H9 (cell line): ENCODE measurements at regions not wholly inside any gene's neighbourhood (a gene's known extent, or its start where the extent isn't known, plus 50 kb on each side); places are given as distances from the start of the nearest gene placed in this dataset.

Source experiments
- DNase-seq: peaks from one replicate; pipeline ENCODE4 v3.0.0-alpha.2; 2017
- H2AFZ ChIP-seq: one replicate; pipeline ENCODE4 v1.6.1; 2013; ENCODE audit warnings: mild to moderate bottlenecking, low read length, control low read depth, moderate library complexity
- H2AK5ac ChIP-seq: 2 replicates; pipeline ENCODE4 v1.6.1; 2013; ENCODE audit warnings: low read length, control low read depth, mixed read lengths; ENCODE audit not compliant: insufficient read length
- H2BK120ac ChIP-seq: one replicate; pipeline ENCODE4 v1.6.1; 2013; ENCODE audit warnings: low read depth, mild to moderate bottlenecking, low read length, control low read depth, inconsistent platforms; ENCODE audit not compliant: poor library complexity, severe bottlenecking
- H2BK12ac ChIP-seq: 2 replicates; pipeline ENCODE4 v1.6.1; 2013; ENCODE audit warnings: low read length, control low read depth, mixed read lengths, low read depth; ENCODE audit not compliant: insufficient read length
- H2BK15ac ChIP-seq: 2 replicates; pipeline ENCODE4 v1.6.1; 2013; ENCODE audit warnings: low read depth, low read length, control low read depth
- H2BK20ac ChIP-seq: one replicate; pipeline ENCODE4 v1.6.1; 2013; ENCODE audit warnings: low read depth, mild to moderate bottlenecking, low read length, control low read depth, inconsistent platforms; ENCODE audit not compliant: poor library complexity, severe bottlenecking
- H2BK5ac ChIP-seq: 2 replicates; pipeline ENCODE4 v1.6.1; 2013; ENCODE audit warnings: low read length, control low read depth, mixed read lengths; ENCODE audit not compliant: insufficient read length
- H3K14ac ChIP-seq: 2 replicates; pipeline ENCODE4 v1.6.1; 2013; ENCODE audit warnings: low read length, control low read depth; ENCODE audit not compliant: insufficient read depth
- H3K18ac ChIP-seq: 2 replicates; pipeline ENCODE4 v1.6.1; 2013; ENCODE audit warnings: low read depth, mild to moderate bottlenecking, mixed read lengths, low read length, control low read depth; ENCODE audit not compliant: insufficient read length
- H3K23ac ChIP-seq: 2 replicates; pipeline ENCODE4 v1.6.1; 2013; ENCODE audit warnings: low read length, control low read depth, mixed read lengths, low read depth; ENCODE audit not compliant: insufficient read length
- H3K23me2 ChIP-seq: 2 replicates; pipeline ENCODE4 v1.6.1; 2013; ENCODE audit warnings: low read depth, mild to moderate bottlenecking, mixed read lengths, low read length, control low read depth; ENCODE audit not compliant: insufficient read length, poor library complexity, severe bottlenecking
- H3K27ac ChIP-seq: 2 replicates; pipeline ENCODE4 v1.5.1; 2013; ENCODE audit warnings: low read length, control low read depth, mixed read lengths, low read depth; ENCODE audit not compliant: insufficient read length
- H3K27me3 ChIP-seq: 2 replicates; pipeline ENCODE4 v1.6.1; 2013; ENCODE audit warnings: low read length, control low read depth, inconsistent platforms; ENCODE audit not compliant: insufficient read depth
- H3K4ac ChIP-seq: 2 replicates; pipeline ENCODE4 v1.6.1; 2013; ENCODE audit warnings: low read depth, mild to moderate bottlenecking, control low read depth, inconsistent platforms, low read length, moderate library complexity
- H3K4me1 ChIP-seq: 2 replicates; pipeline ENCODE4 v1.6.1; 2013; ENCODE audit warnings: low read length, control low read depth, inconsistent platforms; ENCODE audit not compliant: insufficient read depth
- H3K4me2 ChIP-seq: 2 replicates; pipeline ENCODE4 v1.6.1; 2013; ENCODE audit warnings: low read length, control low read depth, mixed read lengths; ENCODE audit not compliant: insufficient read length, insufficient read depth
- H3K56ac ChIP-seq: 2 replicates; pipeline ENCODE4 v1.6.1; 2013; ENCODE audit warnings: low read depth, mild to moderate bottlenecking, mixed read lengths, low read length, control low read depth; ENCODE audit not compliant: insufficient read length
- H3K79me1 ChIP-seq: 2 replicates; pipeline ENCODE4 v1.6.1; 2013; ENCODE audit warnings: low read depth, mild to moderate bottlenecking, moderate library complexity, low read length, control low read depth, inconsistent platforms; ENCODE audit not compliant: insufficient read depth, poor library complexity, severe bottlenecking
- H3K79me2 ChIP-seq: 2 replicates; pipeline ENCODE4 v1.6.1; 2013; ENCODE audit warnings: low read length, control low read depth, inconsistent platforms; ENCODE audit not compliant: insufficient read depth
- H3K9ac ChIP-seq: 2 replicates; pipeline ENCODE4 v1.6.1; 2013; ENCODE audit warnings: low read length, control low read depth, mixed read lengths; ENCODE audit not compliant: insufficient read length; ENCODE audit errors: extremely low read depth
- H3K9me3 ChIP-seq: one replicate; pipeline ENCODE4 v1.6.1; 2013; ENCODE audit warnings: low read depth, low read length, inconsistent platforms; ENCODE audit not compliant: control insufficient read depth
- H3T11ph ChIP-seq: one replicate; pipeline ENCODE4 v1.6.1; 2013; ENCODE audit warnings: mild to moderate bottlenecking, low read length, control low read depth, inconsistent platforms
- H4K20me1 ChIP-seq: one replicate; pipeline ENCODE4 v1.6.1; 2013; ENCODE audit not compliant: control insufficient read depth, insufficient read length, insufficient read depth
- H4K5ac ChIP-seq: 2 replicates; pipeline ENCODE4 v1.6.1; 2013; ENCODE audit warnings: low read depth, mild to moderate bottlenecking, mixed read lengths, low read length, control low read depth; ENCODE audit not compliant: insufficient read length
- H4K8ac ChIP-seq: replicated peaks from 2 replicates; pipeline ENCODE4 v1.6.1; 2013; ENCODE audit warnings: low read length, control low read depth, mixed read lengths, low read depth; ENCODE audit not compliant: insufficient read length
- H4K91ac ChIP-seq: 2 replicates; pipeline ENCODE4 v1.6.1; 2013; ENCODE audit warnings: low read depth, mild to moderate bottlenecking, moderate library complexity, mixed read lengths, low read length, control low read depth; ENCODE audit not compliant: insufficient read length
- H3K27ac Mint-ChIP-seq, 3 experiments: 2 replicates in 2 of 3; 3 replicates in 1 of 3; pipeline ENCODE4 v1.8.0; 2020 to 2021; ENCODE audit warnings: mixed read lengths in 3 of 3, mild to moderate bottlenecking in 1 of 3, moderate library complexity in 1 of 3
- H3K27me3 Mint-ChIP-seq: 2 replicates; pipeline ENCODE4 v1.8.0; 2021; ENCODE audit warnings: low read depth, mild to moderate bottlenecking, moderate library complexity, mixed read lengths
- H3K36me3 Mint-ChIP-seq, 3 experiments: 2 replicates in 2 of 3; 3 replicates in 1 of 3; pipeline ENCODE4 v1.8.0; 2020 to 2021; ENCODE audit warnings: low read depth in 3 of 3, mixed read lengths in 3 of 3; ENCODE audit not compliant: insufficient read depth in 1 of 3
- H3K4me1 Mint-ChIP-seq, 2 experiments: 2 replicates each; pipeline ENCODE4 v1.8.0; 2020; ENCODE audit warnings: mixed read lengths in 2 of 2
- H3K4me3 Mint-ChIP-seq, 2 experiments: 2 replicates in 1 of 2; 3 replicates in 1 of 2; pipeline ENCODE4 v1.8.0; 2020 to 2021; ENCODE audit warnings: mild to moderate bottlenecking in 2 of 2, mixed read lengths in 2 of 2, moderate library complexity in 1 of 2
- H3K9me3 Mint-ChIP-seq, 2 experiments: 2 replicates in 1 of 2; 3 replicates in 1 of 2; pipeline ENCODE4 v1.8.0; 2020; ENCODE audit warnings: mild to moderate bottlenecking in 2 of 2, mixed read lengths in 2 of 2, moderate library complexity in 1 of 2
- WGBS: extraction: QIAGEN DNeasy Blood & Tissue Kit; methylation state at CpG from one replicate; pipeline ENCODE4 v1.1.7; 2013; ENCODE audit warnings: missing lambda C conversion rate, low lambda C conversion rate, mixed read lengths; ENCODE audit not compliant: insufficient read length; ENCODE audit errors: extremely low coverage; 5-methylcytosine and 5-hydroxymethylcytosine counted together
- TF ChIP-seq, protein P1 (sequence below): fragments of 200-600 bp; sonication (generic); conservative IDR thresholded peaks from 3 replicates; pipeline ENCODE4 v1.8.0; 2021; ENCODE audit warnings: antibody characterized with exemption, mild to moderate bottlenecking

GRCh38 chr17:36740157-36740556 lies 138.8 kb downstream of the MRM1 start:
- Histone ChIP-seq H2BK120ac (no peak overlapping the region), H2AFZ (no peak overlapping the region), H3K79me2 (no peaks in the 10 kb centered on the region), H4K20me1 (no peaks in the 10 kb centered on the region), H3K9me3 (no peaks in the 10 kb centered on the region), H3K4me1 (no peaks in the 10 kb centered on the region), H4K8ac (no peak overlapping the region), H2BK15ac (no peak overlapping the region), H2BK20ac (no peak overlapping the region), H3K4ac (no peak overlapping the region), H4K91ac (no peak overlapping the region), H3K9ac (no peak overlapping the region), H3T11ph (no peak overlapping the region), H3K56ac (no peak overlapping the region), H3K18ac (no peak overlapping the region), H2BK12ac (no peak overlapping the region), H3K23ac (no peak overlapping the region), H3K14ac (peak overlapping the region; percentile 16; the same call in 1 of the 2 replicates), H2AK5ac (no peak overlapping the region), H3K27ac (no peak overlapping the region), H3K79me1 (no peaks in the 10 kb centered on the region), H4K5ac (no peak overlapping the region), H2BK5ac (no peak overlapping the region), H3K4me2 (no peak overlapping the region), H3K23me2 (no peaks in the 10 kb centered on the region), H3K27me3 (no peaks in the 10 kb centered on the region)
- peaks cover 3% of the 10 kb centered on the region for H3K27me3 Mint-ChIP-seq
- TF ChIP-seq, protein P1, sequence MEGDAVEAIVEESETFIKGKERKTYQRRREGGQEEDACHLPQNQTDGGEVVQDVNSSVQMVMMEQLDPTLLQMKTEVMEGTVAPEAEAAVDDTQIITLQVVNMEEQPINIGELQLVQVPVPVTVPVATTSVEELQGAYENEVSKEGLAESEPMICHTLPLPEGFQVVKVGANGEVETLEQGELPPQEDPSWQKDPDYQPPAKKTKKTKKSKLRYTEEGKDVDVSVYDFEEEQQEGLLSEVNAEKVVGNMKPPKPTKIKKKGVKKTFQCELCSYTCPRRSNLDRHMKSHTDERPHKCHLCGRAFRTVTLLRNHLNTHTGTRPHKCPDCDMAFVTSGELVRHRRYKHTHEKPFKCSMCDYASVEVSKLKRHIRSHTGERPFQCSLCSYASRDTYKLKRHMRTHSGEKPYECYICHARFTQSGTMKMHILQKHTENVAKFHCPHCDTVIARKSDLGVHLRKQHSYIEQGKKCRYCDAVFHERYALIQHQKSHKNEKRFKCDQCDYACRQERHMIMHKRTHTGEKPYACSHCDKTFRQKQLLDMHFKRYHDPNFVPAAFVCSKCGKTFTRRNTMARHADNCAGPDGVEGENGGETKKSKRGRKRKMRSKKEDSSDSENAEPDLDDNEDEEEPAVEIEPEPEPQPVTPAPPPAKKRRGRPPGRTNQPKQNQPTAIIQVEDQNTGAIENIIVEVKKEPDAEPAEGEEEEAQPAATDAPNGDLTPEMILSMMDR, result no peak
- H3K36me3 Mint-ChIP-seq, result no peaks in the 10 kb centered on the region
- H3K27ac Mint-ChIP-seq, result no peak overlapping the region
- peaks cover 17 to 22% of the 10 kb centered on the region in 2 experiments for H3K4me1 Mint-ChIP-seq
- WGBS, result no CpG with 5 or more reads among the region's 8 CpGs
- H3K4me3 Mint-ChIP-seq, result no peak overlapping the region
- DNase-seq, result no peak
- H3K9me3 Mint-ChIP-seq, result no peaks in the 10 kb centered on the region; a peak in 2 of 5 replicates
